Daoy (cell line): ENCODE measurements at regions not wholly inside any gene's neighbourhood (a gene's known extent, or its start where the extent isn't known, plus 50 kb on each side); places are given as distances from the start of the nearest gene placed in this dataset.

ENCODE experiments used
- DNase-seq: peaks from one replicate; pipeline ENCODE4 v3.0.0-alpha.2; 2015; ENCODE audit warnings: low read depth

DNA sequence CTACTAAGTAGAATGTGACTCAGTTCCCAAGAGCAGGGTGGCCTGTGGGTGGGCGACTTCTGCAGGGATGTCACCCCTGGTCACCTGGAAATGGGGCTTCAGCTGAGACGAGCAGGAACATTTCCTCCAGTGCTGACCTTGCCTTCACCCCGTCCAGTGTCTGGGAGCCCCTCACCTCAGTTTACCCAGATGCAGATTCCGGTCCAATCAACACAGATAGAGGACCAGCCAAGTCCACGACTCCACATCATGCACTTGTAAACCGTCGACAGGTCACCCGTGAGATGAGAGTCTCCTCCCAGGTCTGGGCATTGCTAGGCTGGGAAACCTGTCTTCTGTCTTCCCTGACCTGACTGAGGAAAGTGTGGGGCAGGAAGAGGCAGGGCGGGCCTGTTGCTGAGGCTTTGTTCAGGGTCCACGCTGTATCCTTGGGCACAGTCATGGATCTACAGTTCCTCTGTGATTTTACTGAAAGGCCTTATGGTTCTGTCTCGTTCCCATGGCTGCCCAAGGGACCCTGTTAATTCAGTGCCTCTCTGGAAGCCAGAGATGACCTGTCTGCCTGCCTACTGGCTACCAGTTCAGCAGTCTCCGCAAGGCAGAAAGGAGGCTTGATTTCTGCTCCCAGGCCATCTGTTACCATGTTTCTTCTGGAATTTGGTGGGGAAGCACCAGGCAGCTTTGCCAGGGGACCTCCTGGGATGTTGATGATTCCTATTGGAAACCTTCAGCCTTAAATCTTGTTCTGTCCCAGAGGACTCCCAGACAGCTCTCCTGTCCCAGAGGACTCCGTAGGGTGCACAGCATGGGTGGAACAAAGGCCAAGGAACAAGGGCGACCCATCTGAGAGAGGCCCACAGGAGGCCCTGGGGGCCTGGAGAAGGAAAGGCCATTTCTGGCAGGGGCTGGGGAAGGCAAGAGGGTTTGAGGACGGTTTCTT lies 288.5 kb upstream of the RTL1 start:
- DNase-seq: no peak

DNA sequence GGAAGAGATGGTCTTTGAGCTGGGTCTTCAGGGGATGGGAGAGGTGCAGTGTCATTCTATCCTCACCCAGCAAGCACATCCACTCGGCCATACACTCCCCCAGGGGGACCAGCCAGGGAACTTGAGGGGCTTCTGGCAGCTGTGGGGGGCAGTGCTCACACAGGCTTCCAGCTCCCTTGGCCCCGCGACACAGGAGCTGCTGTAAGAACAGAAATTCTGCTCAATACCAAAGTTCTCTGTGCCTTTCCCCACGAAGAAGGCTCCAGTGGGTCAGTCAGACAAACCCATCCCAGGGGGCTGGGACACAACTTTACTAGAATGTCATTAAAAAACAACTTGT lies 289.1 kb upstream of the RTL1 start:
- DNase-seq: no peak

DNA sequence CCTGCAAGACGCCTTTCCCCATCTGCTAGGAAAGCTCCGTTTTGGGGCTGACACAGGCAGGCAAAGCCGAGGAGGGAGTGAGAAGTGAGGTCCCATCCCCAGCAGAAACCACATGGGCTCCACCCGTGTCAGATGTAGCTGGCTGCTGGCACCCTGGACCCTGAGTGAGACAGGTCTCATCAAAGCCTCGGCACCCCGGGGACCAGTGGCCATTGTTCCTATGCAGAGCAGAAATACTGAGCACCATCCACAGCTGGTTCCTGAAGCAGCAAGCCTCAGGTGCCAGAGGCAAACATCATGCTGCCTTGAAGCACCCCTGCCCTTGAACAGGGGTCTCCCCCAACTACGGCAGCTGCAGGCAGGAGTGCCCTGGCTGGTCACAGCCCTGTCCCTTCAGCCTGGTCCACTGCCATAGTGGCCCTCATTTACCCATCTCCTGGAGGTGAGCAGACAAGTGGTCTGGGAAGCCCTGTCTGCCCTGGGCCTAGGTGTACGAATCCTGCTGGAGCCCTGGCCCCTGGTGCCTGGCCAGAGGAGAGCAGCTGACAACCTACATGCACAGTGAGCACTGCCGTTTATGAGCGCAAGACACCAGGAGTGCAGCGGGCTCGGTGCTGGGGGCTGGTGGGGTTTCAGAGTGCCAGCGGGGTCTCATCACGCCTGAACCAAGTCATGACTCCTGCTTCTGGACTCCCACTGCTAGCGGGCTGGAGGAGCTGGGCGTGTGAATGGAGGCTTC lies 289.8 kb upstream of the RTL1 start:
- DNase-seq: no peak

DNA sequence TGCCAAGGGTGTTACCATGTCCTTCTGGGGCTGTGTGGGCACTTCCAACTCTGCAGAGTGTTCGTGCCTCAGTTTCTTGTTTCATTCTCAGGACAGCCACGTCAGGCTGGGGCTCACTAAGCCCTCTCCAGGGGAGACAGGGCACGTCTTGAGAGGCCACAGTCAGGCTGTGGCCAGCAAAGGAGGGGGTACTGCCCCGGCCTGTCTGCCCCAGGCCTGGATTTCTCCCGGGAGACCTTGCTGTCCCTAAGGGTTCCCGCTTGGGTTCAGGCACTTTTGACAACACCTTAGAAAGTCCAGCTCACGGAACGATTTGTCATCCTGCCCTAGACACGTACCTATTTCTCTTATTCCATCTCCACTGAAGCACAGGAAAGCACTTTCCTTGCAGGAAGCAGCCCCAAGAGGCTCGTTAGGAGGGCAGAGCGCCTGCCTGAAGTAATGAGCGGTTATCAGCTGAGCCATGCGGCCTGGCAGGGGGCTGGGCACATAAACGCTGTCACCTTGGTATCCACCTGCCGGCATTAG lies 290.4 kb upstream of the RTL1 start:
- no peak for DNase-seq

DNA sequence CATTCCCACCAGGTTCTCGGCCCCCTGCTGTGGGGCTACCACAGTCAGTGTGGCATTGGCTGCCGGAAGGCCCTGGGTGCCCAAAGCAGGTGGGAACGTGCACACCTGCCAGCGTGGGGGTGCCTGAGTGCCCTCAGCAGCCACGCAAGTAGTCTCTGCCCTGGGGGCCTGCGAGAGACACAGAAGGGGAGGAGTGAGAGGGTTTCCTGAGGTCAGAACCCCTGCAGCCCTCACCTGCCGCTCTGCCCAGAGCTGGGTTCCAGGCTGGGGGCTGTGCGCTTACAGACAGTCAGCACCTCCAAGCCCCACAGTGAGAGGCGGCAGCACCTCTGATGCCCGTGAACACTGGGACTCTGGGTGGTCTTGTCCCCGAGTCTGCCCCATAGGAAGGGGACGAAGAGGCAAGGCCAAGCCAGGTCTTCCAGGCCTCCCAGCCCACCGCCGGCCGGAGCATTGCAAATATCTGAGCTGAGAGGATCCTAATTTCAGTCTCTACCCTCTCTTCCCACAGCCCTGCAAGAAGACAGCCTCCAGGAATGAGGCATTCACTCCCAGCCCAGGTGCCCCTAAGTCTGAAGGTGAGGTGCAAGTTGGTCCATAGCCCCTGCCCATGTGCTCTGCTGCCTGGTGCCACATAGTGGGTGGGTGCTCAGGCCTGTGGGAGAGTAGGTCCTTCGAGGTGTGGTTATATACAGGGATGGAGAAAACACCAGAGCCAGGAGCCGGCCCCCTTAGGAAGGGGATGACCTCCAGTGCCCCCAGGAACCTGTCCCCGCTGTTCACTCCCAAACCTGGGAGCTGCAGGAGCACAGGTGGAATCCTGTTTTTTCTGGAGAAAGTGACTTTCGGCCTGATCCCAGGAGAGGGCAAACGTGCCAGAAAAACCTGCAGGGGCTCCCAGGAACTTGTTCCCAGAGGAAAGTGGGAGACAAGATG lies 291.1 kb upstream of the RTL1 start:
- no peak for DNase-seq

DNA sequence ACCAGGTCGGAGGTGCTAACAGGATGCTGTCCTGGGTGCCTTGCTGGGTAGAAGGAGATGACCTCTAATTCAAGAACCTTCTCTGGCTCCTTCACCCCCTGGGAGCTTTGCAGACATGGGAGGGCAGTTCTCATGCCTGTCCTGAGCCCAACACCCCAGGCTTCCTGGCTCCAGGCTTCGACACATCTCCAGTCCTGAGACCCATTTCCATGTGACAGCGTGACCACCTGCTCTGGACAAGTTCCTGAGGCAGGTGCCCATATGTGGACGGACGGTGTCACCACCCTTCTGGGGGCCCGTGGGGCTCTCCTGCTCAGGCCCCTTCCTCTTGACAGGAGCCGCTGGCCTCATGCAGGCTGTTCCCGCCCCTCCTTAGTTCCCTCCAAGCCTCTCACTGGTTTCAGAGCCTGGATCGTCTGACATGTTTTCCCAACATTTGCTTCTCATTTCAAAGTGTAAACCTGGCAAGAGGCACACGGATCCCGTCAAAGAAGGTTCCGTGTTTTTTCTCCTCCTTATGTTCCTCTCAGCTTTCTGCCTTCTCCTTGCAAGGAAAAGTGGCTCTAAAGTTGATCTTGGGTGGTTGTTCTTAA lies 291.9 kb upstream of the RTL1 start:
- no peak for DNase-seq

DNA sequence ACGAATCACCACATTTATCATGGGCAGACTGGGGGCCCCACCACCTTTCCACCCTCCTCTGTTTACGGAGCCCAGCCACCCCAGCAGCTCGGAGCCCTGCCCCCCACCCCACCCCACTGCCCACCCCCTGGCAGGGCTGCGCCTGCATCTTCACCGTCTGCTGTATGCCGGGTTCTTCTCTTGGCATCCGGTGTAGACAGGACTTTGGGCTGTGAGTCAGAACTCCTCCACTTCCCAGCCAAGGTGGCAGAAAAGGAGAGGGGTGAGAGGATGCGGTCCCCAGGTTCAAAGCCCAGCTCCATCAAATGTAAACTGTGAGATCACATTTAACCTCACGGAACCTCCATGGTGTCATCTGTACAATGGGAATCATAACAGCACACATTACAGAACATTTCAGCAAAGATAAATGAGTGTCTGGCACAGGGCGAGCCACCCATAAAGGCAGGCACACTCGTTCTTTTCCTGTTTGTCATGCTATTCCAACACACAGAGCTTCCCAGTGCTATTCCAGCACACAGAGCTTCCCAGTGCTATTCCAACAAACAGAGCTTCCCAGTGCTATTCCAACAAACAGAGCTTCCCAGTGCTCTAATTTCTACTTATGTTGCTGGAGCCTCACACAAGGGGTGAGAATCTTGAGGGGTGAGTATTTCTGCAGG lies 292.7 kb upstream of the RTL1 start:
- DNase-seq: no peak

DNA sequence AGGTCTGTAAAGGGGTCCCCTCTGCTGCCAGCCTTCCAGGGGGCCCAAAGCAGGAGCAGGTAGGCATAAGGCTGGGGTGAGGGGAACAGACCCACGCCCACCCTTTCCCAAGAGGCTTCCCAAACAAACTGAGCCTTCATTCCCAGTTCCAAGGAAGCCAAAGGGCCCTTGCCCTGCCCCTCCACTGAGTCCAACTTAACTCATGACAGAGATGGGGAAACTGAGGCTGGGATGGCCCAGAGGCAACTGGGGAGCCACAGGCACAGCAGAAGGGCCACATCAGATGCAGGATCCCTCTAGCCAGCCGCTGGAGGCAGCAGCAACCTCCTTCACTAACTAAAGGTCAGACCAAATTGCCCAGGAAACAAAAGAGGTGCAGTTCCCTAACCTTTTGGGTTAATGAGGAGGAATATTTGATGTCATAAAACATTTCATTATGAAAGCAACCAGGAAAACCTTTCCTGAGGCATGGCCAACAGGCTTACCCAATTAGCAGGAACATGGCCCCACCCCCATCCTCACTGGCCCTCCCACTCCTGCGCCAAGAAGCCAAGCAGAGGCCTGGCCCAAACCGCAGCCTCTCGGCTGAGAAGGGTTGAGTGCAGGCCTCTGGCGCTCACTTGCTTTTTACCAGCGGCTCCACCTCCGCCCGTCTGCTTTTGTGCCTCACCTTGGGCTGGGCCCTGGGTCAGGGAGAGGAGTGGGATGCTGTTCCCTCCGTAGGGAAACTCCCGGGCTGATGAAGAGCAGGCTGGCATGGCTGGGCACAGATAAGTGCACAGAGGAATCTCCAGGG lies 293.5 kb upstream of the RTL1 start:
- peak; percentile 29 for DNase-seq

DNA sequence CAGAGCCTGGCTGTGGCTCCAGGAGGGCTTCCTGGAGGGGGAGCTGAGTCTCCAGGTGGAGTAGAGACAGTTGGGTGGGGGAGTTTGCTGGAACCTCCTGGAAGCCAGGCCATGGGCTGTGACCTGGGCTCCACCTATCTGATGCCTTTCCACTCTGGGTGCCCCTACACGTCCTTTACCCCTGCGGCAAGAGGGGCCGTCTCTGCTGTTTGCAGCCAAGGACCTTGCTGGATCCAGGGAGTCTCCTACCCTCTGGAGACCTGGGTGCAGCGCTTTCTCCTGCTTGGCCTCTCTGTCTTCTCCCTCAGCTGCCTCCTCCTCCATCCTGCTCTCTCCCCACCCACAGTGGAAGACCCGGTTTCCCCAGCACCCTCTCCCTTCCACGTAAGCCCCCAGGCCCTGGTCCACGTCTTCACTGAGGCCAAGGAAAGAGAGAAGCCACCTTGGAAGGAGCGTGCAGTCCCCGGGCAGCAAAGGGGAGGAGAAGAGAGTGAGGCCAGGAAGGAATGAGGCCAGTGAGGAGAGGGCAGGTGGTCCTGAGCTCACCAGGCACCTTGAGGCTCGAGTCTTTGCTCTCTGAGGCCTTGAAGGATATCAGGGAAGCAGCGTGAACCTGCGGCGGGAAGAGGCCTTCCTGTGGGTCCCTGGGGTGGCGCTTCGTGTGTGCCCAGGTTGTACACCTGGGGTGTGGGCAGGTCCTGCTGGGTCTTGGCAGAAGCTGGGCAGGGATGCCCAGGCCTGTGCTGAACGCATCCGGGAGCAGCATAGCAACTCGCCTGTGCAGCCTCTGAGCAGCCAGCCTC lies 294.3 kb upstream of the RTL1 start:
- DNase-seq: no peak

DNA sequence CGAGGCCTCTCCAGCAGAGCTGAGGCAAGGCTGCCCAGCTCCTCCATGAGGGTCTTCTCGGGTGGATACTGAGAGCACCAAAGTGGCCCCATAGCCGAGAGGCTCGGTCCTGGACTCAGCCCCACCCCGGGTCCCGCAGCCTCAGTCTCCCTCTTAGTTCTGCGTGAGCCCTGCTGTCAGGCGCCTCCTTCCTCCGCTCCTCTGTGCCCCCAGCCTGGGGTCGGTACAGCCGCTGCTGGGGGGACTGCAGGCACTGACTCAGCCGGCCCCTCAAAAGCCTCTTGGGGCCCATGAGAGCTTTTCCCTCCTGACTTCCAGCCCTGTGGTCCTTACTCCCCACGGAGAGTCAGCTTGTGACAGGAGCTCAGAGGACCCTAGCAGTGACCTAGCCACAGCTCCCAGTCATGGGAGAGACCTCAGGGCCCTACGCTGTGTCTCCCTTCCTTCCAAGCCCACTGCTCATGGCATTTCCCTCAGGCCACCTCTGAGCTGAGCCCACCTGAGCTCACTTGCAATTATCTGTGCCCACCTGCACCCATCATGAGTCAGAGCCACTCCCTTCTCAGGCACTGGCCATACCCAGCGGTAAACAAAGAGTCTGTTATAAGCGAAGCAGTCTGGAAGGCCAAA lies 295.0 kb upstream of the RTL1 start:
- DNase-seq: no peak

DNA sequence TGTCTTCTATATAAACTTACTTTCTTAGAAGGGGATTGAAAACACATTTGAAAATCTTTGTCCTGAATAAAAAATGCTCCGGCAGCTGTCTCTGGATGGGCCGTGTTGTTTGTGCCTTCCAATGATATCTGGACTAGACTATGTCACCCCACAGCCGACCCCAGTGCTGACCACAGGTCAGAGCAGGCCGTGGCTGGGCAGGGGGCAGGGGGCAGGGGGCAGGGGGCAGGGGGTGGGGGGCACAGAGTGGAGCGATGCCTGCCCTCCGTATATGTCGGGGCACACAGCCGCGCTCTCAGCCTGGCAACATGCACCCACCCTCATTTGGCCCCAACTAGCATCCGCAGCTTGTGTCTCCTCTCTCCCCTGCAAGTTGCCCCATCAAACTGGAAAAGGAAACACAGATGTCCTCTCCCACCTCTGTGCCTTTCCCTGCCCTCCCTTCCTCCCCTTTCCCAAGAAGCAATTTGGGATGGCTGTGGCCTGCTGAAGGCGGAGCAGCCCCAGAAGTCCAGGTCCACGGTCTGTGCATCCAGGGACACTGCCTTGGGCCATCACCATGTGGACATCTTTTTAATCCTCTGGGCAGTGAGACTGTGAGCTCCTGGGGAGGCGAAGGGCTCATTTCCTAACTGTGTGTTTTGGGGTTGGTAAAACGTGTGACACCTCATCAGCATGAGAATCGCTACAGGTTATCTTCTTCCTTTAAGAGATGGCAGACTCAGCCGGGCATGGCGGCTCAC lies 295.7 kb upstream of the RTL1 start:
- no peak for DNase-seq

DNA sequence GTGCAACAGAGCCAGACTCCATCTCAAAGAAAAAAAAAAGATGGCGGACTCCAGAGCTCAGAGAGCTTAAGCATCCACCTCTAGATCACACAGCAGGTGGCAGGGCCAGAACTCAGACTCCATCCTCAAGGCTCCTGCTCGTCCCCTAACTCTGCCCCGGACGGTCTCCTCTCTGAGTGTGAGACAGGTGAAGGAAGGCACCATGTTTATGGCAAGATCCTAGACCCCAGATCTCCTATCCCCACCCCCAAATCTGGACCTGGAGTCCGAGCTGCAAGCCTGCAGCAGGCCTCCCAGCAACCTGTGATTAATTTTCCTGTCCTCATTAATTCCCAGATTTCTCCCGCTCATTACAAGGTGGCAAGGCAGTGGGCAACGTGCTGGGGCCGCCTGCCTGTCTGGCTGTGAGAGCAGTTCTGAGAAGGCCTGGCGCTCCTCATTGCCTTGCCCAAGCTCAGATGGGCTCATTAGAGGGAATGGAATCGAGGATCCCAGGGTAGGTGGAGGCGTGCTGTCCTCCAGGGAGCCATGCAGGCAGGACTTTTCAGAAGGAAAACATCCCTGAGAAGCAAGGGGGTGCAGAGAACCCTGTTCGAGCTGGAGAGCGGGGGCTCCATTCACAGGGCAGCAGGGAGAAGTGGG lies 296.6 kb upstream of the RTL1 start:
- DNase-seq: no peak

DNA sequence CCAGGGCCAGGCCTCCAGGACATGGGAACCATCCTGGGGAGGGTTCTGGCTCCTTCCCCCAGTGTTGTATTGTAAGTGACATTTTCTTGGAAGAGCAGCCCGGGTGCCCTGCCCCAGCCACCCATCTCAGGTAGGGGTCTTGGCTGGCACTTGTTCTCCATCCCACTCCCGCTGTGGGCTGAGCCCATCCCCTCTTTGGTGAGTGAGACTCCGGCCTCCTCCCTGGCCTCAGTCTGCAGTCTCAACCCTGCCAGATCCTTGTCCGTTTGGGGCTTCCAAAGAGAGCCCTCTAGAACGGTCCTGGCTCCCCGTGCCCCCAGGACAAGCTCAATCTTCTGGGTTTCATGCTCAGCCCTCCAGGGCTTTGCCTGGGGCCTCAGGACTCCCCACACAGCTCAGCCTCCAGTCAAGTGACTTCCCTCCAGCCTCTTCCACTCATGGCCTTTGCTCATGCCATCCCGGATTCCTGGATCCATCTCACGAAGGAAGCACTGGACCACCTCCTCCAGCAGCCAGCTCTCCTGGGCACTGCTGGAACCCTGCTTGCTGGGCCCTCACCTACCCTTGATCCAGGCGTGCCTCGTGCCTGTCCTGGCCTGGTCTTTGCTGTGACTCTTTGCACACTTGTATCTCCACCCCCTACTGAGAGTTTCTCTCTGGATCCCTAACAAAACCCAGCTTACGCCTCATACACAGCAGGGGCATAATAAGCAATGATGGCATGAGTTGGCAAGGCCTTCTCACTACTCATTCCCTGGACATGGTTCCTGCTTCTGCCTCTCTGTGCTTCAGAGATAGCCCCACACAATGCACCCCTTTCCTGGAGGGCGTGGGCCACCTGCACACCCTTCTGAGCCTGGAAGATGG lies 297.4 kb upstream of the RTL1 start:
- DNase-seq: no peak

DNA sequence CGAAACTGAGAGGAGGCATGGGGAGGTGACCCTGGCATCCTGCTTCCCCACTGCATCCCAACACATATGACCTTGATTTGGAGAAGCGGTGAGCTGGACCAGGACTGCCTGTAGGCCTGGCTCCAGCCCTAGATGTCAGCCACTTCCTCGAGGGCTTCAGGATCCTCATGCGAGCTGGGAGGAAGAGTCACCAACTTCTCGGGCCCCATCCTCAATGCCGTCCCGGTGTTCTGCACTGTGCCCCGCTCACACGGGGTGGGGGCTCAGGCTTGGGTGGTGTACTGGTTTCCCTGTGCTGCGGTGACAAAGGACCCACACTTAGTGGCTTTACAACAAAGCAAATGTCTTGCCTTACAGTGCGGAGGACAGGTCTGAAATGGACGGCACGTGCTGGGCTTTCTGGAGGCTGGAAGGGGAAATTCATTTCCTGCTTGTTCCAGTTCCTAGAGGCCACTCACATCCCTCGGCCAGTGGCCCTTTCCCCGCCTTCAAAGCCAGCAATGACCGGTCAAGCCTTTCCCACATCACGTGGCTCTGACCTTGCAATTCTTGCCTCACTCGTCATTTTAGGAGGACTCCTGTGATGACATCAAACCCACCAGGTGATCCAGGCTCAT lies 298.1 kb upstream of the RTL1 start:
- DNase-seq: no peak

DNA sequence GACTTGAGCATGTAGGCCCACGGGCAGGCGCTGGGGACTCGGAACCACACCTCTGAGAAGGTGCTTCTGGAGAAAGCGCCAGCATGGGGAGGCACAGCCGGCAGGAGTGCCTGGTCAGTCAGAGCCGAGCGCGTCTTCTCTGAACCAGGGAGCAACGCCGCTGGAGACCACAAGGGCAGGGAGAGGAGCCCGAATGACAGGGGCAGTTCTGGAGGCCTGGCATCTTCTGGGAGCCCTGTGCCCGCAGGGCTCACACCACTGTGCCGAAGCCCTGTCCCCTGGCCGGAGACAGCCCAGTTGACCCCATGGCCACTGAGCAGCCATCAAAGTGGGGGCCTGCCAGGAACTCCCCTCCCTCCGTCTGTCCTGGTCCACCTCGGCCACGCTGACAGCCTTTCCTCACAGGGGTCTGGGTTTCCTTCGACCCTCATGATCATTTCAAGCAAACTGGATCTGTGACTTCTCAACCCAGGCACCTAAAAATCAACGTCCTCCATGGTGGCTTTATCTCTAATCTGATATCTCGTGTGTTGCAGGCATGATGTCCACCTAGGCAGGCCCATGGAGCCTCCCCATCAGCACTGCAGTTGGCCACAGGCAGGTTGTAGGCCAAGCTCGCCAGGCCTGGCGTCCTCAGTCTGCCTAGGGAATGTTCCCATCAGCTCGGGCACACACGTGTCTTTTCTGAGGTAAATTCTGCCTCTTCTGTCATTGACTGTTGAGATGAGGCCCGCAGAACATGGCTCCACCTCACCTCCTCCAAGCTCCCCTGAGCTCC lies 299.3 kb upstream of the RTL1 start:
- DNase-seq: no peak
